GM23248 (cell line): ENCODE measurements at regions not wholly inside any gene's neighbourhood (a gene's known extent, or its start where the extent isn't known, plus 50 kb on each side); places are given as distances from the start of the nearest gene placed in this dataset.

ENCODE experiments used
- EZH2 ChIP-seq: fragments of 200-600 bp; sonication (generic); IDR thresholded peaks from 2 replicates; pipeline ENCODE4 v1.6.1; 2018; ENCODE audit warnings: antibody characterized with exemption, mild to moderate bottlenecking; ENCODE audit not compliant: insufficient read depth, poor library complexity, severe bottlenecking
- EZH2phosphoT487 ChIP-seq: fragments of 200-600 bp; sonication (generic); IDR thresholded peaks from 2 replicates; pipeline ENCODE4 v1.6.1; 2018; ENCODE audit warnings: antibody characterized with exemption, moderate library complexity, mild to moderate bottlenecking, low read depth; ENCODE audit not compliant: insufficient read depth

DNA sequence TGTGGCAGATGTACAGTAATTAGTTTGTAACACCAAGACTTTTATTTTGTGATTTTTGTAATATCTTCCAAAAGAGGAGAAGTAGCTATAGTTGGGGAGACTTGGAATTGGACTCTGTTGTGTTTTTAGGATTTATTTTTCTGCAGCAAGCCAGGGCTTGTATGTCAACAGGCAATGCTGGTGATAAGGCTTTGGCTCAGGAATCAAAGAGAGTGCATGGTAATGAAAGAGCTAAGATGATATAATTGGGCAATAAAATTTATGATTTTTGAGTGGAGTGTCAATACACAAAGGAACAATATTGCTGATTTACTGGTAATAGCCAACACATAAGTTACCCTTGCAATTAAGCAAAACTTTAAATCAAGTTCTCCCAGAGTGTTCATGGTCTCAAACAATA, 452.9 kb downstream of the TMEM135 start:
- TF ChIP-seq EZH2 (no peak), EZH2phosphoT487 (no peak)
